ENCODE measurements at regions not wholly inside any gene's neighbourhood (a gene's known extent, or its start where the extent isn't known, plus 50 kb on each side); places are given as distances from the start of the nearest gene placed in this dataset.

DNA sequence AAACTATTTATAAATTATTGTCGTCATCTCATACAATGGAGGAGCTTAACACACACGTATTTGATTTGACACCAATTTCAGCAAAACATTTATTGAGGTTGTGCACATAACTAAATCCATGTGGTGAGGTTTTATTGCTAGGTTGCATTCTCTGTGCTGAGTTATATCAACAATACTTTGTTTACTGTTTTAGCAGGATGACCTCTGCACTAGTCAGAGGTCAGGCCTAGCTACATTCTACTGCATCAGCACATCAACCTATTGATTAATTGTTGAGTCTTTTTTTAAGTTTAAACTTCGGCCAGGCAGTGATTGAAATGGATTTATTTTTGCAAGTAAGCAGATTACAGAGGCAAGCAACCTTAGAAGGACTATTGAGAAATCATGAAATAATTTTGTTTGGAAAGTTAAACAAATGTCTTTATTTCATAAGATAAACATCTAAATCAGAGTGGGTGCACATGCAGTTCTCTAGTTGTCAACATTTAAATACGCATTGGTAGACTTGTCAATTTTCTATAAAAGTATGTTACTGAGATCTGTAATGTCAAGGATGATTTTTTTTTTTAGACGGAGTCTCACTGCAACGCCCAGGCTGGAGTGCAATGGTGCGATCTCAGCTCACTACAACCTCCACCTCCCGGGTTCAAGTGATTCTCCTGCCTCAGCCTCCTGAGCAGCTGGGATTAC lies 75.2 kb upstream of the CD28 start:
- TF ChIP-seq, protein P1, sequence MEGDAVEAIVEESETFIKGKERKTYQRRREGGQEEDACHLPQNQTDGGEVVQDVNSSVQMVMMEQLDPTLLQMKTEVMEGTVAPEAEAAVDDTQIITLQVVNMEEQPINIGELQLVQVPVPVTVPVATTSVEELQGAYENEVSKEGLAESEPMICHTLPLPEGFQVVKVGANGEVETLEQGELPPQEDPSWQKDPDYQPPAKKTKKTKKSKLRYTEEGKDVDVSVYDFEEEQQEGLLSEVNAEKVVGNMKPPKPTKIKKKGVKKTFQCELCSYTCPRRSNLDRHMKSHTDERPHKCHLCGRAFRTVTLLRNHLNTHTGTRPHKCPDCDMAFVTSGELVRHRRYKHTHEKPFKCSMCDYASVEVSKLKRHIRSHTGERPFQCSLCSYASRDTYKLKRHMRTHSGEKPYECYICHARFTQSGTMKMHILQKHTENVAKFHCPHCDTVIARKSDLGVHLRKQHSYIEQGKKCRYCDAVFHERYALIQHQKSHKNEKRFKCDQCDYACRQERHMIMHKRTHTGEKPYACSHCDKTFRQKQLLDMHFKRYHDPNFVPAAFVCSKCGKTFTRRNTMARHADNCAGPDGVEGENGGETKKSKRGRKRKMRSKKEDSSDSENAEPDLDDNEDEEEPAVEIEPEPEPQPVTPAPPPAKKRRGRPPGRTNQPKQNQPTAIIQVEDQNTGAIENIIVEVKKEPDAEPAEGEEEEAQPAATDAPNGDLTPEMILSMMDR (IDR thresholded peaks at IDR 0.05): no peak
- TF ChIP-seq POLR2A (IDR thresholded peaks at IDR 0.05): no peak
